ENCODE measurements at regions not wholly inside any gene's neighbourhood (a gene's known extent, or its start where the extent isn't known, plus 50 kb on each side); places are given as distances from the start of the nearest gene placed in this dataset.

DNA sequence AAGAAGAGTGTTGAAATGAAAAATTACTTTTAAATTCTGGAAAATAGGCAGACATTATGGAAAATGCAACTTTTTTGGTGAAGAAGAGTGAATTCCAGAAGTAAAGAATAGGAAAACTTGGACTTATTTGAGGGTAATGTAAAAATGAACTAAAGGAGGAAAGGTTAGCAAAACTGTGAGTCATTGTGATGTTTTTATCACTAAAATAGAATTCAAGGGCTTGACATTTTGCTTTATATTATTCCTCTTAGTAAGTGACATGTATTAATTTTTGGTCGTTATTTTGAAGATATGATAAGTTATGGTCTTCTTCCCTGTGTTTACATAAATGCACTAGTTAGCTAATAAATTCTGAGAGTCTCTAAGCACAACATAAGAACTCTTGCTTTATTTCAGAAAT, 390.9 kb downstream of the FAT4 start:
- Mint-ChIP-seq H3K27me3 (no peaks in the 10 kb centered on the region), H3K36me3 (ENCODE audit: low read depth) (no peaks in the 10 kb centered on the region), H3K9me3 (no peaks in the 10 kb centered on the region), H3K4me3 (no peak overlapping the region), H3K27ac (no peak overlapping the region), H3K4me1 (no peaks in the 10 kb centered on the region)
- ChIA-PET CTCF (no interaction called here), POLR2A (no interaction called here)
- no peak for DNase-seq

DNA sequence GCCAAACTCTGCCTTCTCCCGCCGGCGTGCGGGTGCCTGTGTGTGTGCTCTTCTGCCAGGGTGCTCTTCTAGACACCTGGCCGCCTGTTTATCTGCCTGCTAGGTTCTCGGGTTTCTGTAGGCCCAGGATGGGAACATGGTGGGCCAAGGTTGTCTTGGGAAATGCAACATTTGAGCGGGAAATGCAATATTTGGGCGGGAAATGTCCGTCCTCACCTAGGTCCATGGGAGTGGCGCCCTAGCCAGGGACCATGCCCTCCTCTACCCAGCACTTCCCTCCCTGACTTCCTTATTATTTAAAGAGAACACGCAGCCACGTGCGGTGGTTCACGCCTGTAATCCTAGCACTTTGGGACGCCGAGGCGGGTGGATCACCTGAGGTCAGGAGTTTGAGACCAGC, 392.6 kb downstream of the FAT4 start:
- DNase-seq: no peak
- Mint-ChIP-seq H3K4me3 (no peak overlapping the region), H3K36me3 (ENCODE audit: low read depth) (no peaks in the 10 kb centered on the region), H3K27me3 (no peaks in the 10 kb centered on the region), H3K9me3 (no peaks in the 10 kb centered on the region), H3K27ac (no peak overlapping the region), H3K4me1 (no peaks in the 10 kb centered on the region)
- ChIA-PET POLR2A (no interaction called here), CTCF (no interaction called here)

DNA sequence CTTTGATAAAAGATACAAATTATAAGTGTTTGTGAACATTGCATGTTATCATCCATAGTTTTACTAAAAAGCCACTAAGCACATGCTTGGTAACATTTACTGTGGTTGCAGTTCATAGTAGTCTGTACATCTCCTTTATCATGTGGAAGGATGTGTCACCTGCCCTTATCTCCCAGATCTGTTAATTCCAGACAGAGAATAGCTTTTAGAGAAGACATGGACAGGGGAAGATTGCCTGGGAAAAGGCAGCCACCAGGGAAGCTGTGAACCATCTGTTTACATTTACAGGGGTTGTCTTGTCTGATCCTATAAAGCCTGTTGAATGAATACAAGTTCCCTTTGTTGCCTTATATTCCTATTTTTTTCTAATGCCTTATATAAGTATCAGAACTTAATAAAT, 396.0 kb downstream of the FAT4 start:
- ChIA-PET CTCF (no interaction called here), POLR2A (no interaction called here)
- Mint-ChIP-seq H3K27me3 (no peaks in the 10 kb centered on the region), H3K4me1 (no peaks in the 10 kb centered on the region), H3K36me3 (ENCODE audit: low read depth) (no peaks in the 10 kb centered on the region), H3K4me3 (no peak overlapping the region), H3K27ac (no peak overlapping the region), H3K9me3 (no peaks in the 10 kb centered on the region)
- DNase-seq: no peak

DNA sequence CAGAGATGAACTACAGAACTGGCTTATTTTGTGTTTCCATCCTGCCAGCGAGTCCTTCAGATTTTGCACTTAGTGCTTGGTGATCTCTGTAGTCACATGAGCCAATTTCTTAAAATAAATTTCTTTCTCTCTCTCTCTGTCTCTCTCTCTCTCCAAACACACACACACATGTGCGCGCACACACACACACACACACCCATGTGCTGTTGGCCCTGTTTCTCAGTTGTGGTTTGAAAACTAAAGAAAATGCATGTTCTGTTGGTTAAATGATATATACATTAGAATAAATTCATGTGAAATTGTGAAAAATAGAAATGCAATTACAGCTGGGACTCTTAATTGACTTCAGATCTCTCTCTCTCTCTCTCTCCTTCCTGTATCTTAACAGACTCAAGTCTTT, 399.3 kb downstream of the FAT4 start:
- CTCF ChIA-PET: no interaction called here
- no peaks in the 10 kb centered on the region for H3K27me3 Mint-ChIP-seq

DNA sequence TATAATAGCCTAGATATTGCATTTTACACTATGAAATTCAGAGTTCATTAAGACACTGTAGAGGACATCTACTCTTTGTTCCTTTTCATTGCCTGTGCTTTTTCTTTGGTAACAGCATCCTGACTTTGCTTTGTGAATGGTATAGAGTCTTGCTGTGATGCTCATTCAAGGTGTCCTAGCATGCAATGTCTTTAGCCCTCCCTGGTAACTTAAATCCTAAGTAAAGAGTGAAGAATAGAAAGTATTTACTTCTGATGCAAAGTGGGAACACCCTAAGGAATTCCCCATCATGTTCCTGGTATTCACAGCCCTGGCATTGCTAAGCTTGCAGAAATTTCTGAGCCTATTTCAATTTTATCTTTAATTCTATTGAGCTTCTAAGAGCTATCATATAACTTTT, 400.1 kb downstream of the FAT4 start:
- H3K36me3 Mint-ChIP-seq (ENCODE audit: low read depth): no peaks in the 10 kb centered on the region
- no peaks in the 10 kb centered on the region for H3K9me3 Mint-ChIP-seq
- H3K4me1 Mint-ChIP-seq: no peaks in the 10 kb centered on the region
- no peak overlapping the region for H3K27ac Mint-ChIP-seq
- POLR2A ChIA-PET: no interaction called here
- no peak overlapping the region for H3K4me3 Mint-ChIP-seq
- DNase-seq: no peak
- no peaks in the 10 kb centered on the region for H3K27me3 Mint-ChIP-seq
- CTCF ChIA-PET: no interaction called here

More for the DNA sequence above, 399.3 kb downstream of the FAT4 start:
- no peak for DNase-seq
- Mint-ChIP-seq H3K36me3 (ENCODE audit: low read depth) (no peaks in the 10 kb centered on the region), H3K4me1 (no peaks in the 10 kb centered on the region), H3K9me3 (no peaks in the 10 kb centered on the region), H3K4me3 (no peak overlapping the region), H3K27ac (no peak overlapping the region)
- POLR2A ChIA-PET: no interaction called here

DNA sequence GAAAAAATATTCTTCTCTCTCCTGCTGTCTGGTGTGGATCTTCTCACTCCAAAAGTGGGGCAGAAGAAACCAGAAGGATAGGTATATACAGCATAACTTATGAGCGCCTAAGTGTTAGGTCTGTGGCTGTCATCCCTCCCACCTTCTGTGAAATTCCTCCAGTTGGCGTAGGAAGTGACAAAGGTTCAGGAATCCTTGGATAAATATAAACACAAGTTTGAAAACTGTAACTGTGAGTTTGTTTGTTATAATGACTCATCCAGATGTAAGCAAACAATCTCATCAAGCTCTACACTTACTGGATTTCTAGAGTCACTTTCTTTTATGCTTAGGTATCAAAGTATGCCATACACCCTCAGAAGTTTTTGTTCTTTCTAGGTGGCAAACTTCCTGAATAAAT, 405.2 kb downstream of the FAT4 start:
- CTCF ChIA-PET: no interaction called here
- Mint-ChIP-seq H3K36me3 (ENCODE audit: low read depth) (no peaks in the 10 kb centered on the region), H3K9me3 (peaks cover 4% of the 10 kb centered on the region), H3K4me3 (no peak overlapping the region), H3K27me3 (no peaks in the 10 kb centered on the region), H3K4me1 (no peaks in the 10 kb centered on the region), H3K27ac (no peak overlapping the region)
- no peak for DNase-seq
- POLR2A ChIA-PET: no interaction called here

DNA sequence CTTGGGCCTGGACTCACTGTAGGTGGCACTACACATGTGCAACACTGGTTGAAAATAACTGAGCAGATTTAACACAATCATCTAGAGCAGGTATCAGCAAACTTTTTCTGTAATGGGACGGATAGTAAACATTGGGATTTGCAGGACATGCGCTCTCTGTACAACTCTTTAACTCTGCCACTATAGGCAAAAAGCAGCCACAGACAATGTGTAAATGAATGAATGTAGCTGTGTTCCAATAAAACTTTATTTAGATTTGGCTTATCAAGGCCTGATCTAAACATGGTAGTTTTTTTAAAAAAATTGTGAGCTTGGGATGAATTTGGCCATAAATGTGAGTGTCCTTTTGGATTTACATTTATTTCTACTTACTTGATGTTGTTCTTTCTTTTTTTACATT, 407.3 kb downstream of the FAT4 start:
- Mint-ChIP-seq H3K27me3 (no peaks in the 10 kb centered on the region), H3K4me1 (no peaks in the 10 kb centered on the region), H3K36me3 (ENCODE audit: low read depth) (no peaks in the 10 kb centered on the region), H3K9me3 (peaks cover 4% of the 10 kb centered on the region), H3K4me3 (no peak overlapping the region), H3K27ac (no peak overlapping the region)
- POLR2A ChIA-PET: no interaction called here
- CTCF ChIA-PET: no interaction called here
- no peak for DNase-seq

DNA sequence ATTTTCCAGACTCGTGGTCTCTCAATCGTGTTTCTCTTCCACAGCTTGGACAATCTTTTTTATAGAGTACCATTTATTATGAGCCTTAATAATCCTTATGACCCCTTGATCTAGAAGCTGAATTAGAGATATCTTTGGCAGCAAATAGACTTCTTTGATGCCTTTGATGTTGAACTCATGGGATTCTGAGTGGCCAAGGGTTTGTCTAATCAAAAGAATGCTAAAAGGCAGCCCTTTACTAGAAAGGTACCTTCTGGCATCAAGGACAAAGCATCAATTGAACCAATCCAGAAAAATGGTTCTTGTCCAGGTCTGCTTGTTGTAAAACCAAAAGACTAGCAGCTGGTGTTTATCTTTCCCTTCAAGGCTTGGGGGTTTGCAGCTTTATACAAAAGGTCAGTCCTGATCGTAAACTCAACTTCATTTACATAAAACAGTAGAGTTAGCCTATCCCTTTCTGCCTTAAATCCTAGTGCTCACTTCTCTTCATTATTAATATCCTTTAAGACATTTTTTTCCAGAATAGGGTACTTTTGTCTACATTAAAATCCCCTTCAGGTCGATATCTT, 411.3 kb downstream of the FAT4 start:
- H3K9me3 Mint-ChIP-seq: peaks cover 4% of the 10 kb centered on the region
- no peak overlapping the region for H3K27ac Mint-ChIP-seq
- no peak overlapping the region for H3K4me3 Mint-ChIP-seq
- CTCF ChIA-PET: no interaction called here
- H3K36me3 Mint-ChIP-seq (ENCODE audit: low read depth): no peaks in the 10 kb centered on the region
- POLR2A ChIA-PET: no interaction called here
- no peak for DNase-seq
- no peaks in the 10 kb centered on the region for H3K4me1 Mint-ChIP-seq
- no peaks in the 10 kb centered on the region for H3K27me3 Mint-ChIP-seq

DNA sequence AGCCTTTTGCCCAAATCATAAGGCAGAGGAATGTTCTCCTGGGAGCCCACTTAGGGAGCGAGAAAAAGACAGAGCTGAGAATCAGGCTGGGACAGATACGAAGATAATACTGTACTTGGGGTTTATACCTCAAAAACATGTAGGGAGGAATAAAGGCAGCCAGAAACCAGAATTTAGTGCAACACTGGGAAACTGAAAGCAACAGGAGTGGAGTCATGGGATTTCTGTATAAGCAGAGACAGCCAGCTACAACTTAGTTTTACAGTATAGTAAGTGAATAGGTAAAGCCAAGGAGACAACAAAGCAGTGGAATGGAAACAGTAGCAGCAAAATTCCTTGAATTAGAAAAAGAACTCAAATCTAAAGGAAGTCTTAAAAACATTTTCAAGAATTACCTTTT, 413.2 kb downstream of the FAT4 start:
- DNase-seq: no peak
- no peak overlapping the region for H3K27ac Mint-ChIP-seq
- POLR2A ChIA-PET: no interaction called here
- no peak overlapping the region for H3K4me3 Mint-ChIP-seq
- no peaks in the 10 kb centered on the region for H3K4me1 Mint-ChIP-seq
- CTCF ChIA-PET: no interaction called here
- H3K27me3 Mint-ChIP-seq: no peaks in the 10 kb centered on the region
- no peaks in the 10 kb centered on the region for H3K36me3 Mint-ChIP-seq (ENCODE audit: low read depth)
- H3K9me3 Mint-ChIP-seq: peaks cover 4% of the 10 kb centered on the region

DNA sequence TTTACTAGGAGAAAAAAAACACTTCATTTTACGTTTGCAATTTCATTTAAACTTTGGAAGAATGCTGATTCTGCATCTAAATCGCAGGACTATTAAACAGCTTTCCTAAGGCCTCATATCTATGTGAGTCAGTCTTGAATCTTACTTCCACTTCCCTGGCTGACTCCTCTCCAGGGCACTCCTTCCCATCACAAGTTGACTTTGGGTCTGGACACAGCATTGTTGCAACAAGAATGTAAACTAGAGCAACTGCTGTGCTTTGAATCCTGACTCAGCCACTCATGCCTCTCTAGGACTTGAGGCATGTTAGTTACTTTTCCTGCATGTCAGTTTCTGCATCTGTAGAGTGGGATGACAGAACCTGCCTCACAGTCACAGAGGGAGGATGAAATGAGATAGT, 413.8 kb downstream of the FAT4 start:
- H3K4me3 Mint-ChIP-seq: no peak overlapping the region
- H3K27me3 Mint-ChIP-seq: no peaks in the 10 kb centered on the region
- DNase-seq: no peak
- H3K36me3 Mint-ChIP-seq (ENCODE audit: low read depth): no peaks in the 10 kb centered on the region
- H3K9me3 Mint-ChIP-seq: peaks cover 4% of the 10 kb centered on the region
- no peaks in the 10 kb centered on the region for H3K4me1 Mint-ChIP-seq
- H3K27ac Mint-ChIP-seq: no peak overlapping the region
- POLR2A ChIA-PET: no interaction called here
- CTCF ChIA-PET: no interaction called here

DNA sequence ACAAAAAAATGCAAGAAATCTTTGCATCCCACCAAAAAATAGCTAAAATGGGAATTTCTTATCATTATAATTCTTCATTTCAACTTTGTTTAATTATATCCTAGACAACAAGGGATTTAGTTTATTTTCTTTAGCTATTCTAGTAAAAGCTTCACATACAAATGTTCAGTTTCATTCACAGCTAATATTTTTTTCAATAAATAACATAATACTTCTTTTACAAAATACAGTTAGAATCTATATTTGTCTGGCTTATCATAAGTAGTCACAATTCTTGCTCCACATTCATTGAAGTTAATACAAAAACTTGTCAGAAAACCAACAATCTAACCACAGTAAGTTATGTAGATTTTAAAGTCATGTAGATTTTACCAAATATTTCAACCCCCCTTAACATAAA, 414.4 kb downstream of the FAT4 start:
- peaks cover 4% of the 10 kb centered on the region for H3K9me3 Mint-ChIP-seq
- POLR2A ChIA-PET: no interaction called here
- H3K27ac Mint-ChIP-seq: no peak overlapping the region
- no peaks in the 10 kb centered on the region for H3K36me3 Mint-ChIP-seq (ENCODE audit: low read depth)
- no peak overlapping the region for H3K4me3 Mint-ChIP-seq
- DNase-seq: no peak
- CTCF ChIA-PET: no interaction called here
- H3K4me1 Mint-ChIP-seq: no peaks in the 10 kb centered on the region
- no peaks in the 10 kb centered on the region for H3K27me3 Mint-ChIP-seq

DNA sequence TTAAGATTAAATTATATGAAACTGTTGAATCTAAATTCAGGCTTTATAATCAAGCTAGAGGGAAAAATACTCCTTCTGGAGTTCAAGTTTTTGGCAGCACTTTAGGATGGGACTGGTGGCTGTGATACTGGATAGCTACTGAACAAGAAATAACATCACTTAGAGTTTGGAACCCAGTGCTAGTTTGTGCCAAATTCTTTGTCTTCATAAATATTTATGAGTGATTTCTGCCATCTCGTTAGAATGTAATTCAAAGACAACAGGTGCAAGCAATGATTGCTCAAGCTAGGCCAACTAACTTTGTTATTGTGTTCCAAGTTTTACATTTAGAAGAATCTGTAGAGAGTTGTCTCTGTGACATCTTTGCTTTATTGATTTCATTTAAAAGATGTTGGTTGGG, 417.9 kb downstream of the FAT4 start:
- no peak for DNase-seq
- Mint-ChIP-seq H3K4me3 (no peak overlapping the region), H3K27me3 (no peaks in the 10 kb centered on the region), H3K27ac (no peak overlapping the region), H3K9me3 (peaks cover 4% of the 10 kb centered on the region), H3K4me1 (no peaks in the 10 kb centered on the region), H3K36me3 (ENCODE audit: low read depth) (no peaks in the 10 kb centered on the region)
- POLR2A ChIA-PET: no interaction called here
- CTCF ChIA-PET: no interaction called here

DNA sequence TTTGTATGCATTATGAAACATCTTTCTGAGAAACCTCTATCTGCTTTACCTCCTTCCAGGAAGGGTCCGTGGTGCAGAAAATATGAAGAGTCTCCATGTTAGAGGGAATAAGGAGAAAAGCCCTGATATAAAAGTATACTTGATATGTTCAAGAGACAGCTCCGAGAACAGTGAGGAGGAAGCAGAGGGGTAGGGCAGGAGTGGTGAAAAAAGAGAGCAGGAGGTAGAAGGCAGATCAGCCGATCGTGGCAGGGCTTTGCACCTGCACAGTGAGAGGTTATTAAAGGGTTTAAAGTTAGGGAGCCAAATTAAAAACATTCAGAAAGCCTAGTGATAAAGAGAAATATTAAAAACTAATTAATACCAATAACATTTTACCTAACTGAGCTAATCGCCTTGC, 419.7 kb downstream of the FAT4 start:
- peaks cover 4% of the 10 kb centered on the region for H3K9me3 Mint-ChIP-seq
- no peaks in the 10 kb centered on the region for H3K36me3 Mint-ChIP-seq (ENCODE audit: low read depth)
- H3K27ac Mint-ChIP-seq: no peak overlapping the region
- no peaks in the 10 kb centered on the region for H3K27me3 Mint-ChIP-seq
- CTCF ChIA-PET: no interaction called here
- POLR2A ChIA-PET: no interaction called here
- no peak for DNase-seq
- no peaks in the 10 kb centered on the region for H3K4me1 Mint-ChIP-seq
- no peak overlapping the region for H3K4me3 Mint-ChIP-seq

DNA sequence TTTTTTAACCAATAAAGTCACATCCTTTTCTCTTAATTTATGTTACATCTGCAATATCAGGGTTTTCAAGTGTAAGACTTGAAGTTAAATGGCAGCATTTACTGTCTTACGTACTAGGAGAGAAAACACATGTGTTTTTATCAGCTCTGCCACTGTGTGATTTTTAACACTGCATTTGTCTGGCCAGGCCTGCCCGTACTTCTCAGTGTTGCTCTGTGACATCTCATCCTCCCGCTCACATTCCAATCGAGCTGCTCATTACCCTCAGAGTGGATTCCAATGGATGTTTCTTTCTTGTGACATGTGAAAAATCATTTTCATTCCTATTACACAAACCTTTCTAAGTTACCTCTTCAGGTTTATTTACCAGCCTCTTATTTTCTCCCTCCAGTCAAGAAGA, 420.3 kb downstream of the FAT4 start:
- no peak for DNase-seq
- ChIA-PET CTCF (no interaction called here), POLR2A (no interaction called here)
- no peaks in the 10 kb centered on the region for H3K27me3 Mint-ChIP-seq
- no peak overlapping the region for H3K27ac Mint-ChIP-seq
- no peak overlapping the region for H3K4me3 Mint-ChIP-seq
- H3K9me3 Mint-ChIP-seq: peaks cover 4% of the 10 kb centered on the region
- no peaks in the 10 kb centered on the region for H3K36me3 Mint-ChIP-seq (ENCODE audit: low read depth)
- H3K4me1 Mint-ChIP-seq: no peaks in the 10 kb centered on the region

DNA sequence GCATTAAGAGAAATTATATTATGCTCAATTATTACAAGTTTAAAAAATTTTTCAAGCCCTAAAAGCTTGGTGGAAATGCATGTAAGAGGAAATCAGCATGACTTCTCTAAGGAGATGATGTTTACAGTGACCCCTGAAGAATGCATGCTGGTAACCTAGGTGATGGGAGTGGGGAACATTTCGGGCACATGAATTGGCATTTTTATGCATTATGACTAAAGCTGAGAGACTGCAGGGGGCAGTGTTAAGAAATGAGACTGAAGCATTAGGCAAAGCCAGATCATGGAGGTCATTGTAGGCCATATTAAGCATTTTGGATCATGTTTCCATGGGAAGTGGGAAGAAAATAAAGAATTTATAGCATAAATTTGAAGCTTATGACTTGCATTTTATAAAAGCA, 421.3 kb downstream of the FAT4 start:
- no peak for DNase-seq
- CTCF ChIA-PET: no interaction called here
- Mint-ChIP-seq H3K36me3 (ENCODE audit: low read depth) (no peaks in the 10 kb centered on the region), H3K4me3 (no peak overlapping the region), H3K9me3 (peaks cover 4% of the 10 kb centered on the region), H3K27ac (no peak overlapping the region), H3K4me1 (no peaks in the 10 kb centered on the region), H3K27me3 (no peaks in the 10 kb centered on the region)
- POLR2A ChIA-PET: no interaction called here

Measured in activated CD4-positive, alpha-beta memory T cell treated with anti-CD3 and anti-CD28 coated beads, Interleukin-2, amount 10 ng/mL, durations not matched to agents 7 days and 5 days (primary cell).